HG02623 (cell line): ENCODE measurements at regions not wholly inside any gene's neighbourhood (a gene's known extent, or its start where the extent isn't known, plus 50 kb on each side); places are given as distances from the start of the nearest gene placed in this dataset.
"Not testable (repeated sequence)": the region's sequence is repeated elsewhere in the genome, so short reads cannot be mapped to it uniquely, and the experiment has no call there.

Experiments
- ATAC-seq: cut with Tn5 transposase; IDR thresholded peaks from one replicate; pipeline ENCODE4 v1.9.1; 2021; ENCODE audit warnings: moderate library complexity; ENCODE audit not compliant: unreplicated experiment

DNA sequence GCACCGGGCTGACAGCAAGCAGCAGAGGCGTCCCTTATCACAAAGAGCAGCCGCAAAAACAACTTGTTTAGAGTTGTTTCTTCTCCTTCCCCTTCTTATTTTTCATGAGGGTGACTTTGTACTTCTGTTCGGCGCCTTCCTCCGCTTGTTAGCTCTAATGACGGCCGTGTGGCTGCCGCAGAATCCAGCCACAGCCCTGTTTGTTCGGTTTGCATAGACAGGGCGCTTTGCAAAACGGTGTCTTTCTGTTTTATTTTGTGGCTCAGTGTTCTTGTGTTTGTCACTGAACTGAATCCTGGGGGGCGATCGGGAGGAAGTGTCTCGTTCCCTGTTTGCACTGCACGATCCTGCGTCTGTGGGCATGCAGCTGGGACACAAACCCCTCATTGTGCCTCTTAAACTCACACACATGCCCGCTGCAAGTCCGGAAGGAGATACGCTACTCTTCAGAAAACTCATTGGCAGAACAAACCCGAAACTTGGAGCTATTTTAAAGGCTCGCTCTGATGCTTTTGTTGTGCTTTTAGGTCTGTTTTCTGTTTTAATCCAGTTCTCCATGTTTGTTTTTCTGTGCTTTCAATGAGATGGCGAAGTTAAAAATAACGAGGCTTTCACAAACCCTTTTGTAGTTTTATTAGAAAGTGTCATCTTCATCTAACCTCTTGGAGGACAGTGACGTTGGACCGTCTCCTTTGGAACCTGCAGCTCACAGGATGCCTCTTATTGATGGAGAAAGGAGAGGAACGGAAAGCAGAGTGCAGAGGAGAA lies 213.9 kb downstream of the IRX2 start:
- ATAC-seq = no peak

- ATAC-seq = no peak
Measured at GRCh38 chr5:2536632-2537377, 214.7 kb downstream of the IRX2 start.

DNA sequence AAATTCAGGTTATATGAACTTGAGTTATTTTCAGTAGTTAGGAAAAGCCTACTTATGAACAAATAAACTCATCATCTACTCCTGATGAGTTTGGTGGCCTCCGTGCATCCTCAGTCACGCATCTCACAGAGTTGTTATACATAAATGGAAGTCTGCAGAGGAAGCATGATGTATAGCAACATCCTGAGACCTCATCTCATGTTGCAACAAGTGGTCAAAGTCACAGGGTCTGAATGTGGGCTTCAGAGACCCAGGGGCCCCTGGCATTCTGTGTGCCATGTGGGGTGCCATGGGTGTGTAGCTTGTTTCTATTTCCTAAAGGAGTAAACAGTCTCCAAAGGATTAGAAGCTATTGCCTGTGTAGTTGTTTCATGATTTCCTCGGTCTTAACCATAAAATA lies 216.5 kb downstream of the IRX2 start:
- ATAC-seq = no peak

- ATAC-seq = no peak
Measured at GRCh38 chr5:2534251-2534650, 217.2 kb downstream of the IRX2 start.

DNA sequence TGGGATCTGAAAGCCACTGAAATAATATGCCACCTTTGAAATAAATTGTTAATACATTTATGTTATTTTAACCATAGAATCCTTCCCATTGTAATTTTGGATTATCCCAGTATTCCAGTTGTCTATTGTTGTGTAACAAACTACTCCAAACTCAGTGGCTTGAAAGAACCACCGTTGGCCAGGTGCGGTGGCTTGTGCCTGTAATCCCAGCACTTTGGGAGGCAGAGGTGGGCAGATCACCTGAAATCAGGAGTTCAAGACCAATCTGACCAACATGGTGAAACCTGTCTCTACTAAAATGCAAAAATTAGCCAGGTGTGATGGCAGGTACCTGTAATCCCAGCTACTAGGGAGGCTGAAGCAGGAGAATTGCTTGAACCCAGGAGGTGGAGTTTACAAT lies 217.6 kb downstream of the IRX2 start:
- not testable (repeated sequence) for ATAC-seq

DNA sequence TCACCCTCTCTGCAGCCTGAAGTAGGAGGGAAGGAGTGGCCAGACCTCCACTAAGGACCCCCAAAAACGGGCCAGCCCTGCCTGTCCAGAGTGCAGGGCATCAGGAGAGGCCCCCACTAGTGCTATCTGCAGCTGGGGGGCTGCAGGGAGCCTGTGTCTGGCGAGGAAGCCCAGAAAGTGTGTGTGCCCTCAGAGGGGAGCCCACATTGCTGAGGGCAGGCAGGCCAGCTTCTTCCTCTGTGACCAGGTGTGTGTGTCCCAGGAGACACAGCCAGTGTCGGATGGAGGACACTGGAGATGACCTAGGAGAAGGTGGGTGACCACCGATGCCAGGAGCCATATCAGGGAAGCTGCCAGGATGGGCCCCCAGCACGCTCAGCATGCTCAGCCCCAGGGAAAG lies 218.7 kb downstream of the IRX2 start:
- ATAC-seq = no peak

DNA sequence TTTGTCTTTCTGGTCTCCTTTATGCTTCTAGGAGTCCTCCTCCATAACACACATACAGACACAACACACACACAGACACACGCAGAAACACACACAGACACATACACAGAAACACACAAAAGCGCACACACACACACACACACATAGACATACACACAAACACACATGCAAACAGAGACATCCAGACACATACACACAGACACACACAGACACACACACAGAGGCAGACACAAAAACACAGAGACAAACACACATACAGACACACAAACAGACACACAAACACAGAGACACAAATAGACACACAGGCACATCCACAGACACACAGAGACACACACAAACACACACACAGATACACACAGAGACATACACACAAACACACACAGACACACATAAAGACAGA lies 220.2 kb downstream of the IRX2 start:
- ATAC-seq = no peak

DNA sequence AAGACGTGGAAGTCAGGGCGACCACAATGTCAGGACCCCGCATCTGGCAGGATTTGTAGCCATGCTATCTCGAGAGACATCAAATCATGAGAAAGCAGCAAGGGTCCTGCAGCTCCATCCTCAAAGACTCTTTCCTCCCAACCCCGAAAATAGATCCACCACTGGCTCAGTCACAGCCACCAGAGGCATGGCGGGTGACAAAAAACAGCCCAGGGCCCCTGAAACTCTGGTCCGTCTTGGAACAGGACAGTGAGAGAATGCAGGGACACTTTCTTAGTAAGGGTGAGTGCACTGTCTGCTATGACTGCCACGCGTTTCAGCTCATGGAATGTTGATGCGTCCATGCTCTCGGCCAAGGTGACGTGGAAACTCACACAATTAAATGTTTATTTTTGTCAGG lies 220.9 kb downstream of the IRX2 start:
- ATAC-seq = no peak

DNA sequence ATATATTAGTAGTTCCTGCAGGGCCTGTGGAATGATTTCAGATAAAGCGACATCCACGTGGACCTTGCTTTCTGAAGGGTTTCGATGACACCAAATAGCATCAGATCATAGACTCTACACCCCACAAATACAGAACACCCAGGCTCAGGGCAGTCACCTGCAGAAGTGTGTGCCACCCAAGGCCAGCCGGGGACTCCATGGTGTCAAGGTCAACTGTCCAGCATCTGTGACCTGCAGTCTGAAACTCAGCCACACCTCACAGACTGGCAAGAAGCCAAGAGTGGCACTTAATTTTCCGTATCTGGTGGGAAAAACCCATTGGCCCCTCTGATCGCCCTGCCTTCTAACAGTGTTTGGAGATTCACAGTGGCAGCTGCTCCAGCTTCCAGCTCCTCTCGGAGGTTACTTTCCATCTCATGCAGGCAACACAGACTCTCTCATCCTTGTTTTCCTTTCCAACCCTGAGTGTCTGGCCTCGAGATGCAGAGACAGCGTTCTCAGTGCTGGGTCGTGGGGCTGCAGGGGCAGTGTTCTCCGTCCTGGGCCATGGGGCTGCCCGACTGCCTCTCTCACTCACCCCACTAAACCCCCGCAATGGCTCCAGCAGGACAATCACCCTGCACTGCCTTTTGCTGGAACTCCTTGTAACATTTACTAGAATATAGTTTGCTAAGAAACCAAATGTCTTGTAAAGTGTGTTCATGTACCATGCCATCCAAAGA lies 221.9 kb downstream of the IRX2 start:
- ATAC-seq = no peak

DNA sequence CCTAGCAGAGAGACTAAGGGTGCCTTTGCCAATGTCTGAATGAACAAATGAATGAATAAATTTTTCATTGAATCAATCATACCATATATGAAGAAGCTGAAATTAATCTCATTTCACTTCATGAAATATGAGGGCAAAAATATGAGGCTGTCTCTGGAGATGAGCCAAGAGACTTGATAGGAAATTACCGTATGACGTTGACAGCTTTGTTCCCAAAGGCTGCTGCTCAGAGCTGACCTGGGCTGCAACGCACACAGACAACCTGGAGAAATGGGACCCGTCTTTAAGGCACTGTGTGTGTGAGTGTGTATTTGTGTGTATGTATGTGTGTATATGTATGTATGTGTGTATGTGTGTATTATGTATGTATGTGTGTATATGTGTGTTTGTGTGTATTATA lies 226.1 kb downstream of the IRX2 start:
- no peak for ATAC-seq

DNA sequence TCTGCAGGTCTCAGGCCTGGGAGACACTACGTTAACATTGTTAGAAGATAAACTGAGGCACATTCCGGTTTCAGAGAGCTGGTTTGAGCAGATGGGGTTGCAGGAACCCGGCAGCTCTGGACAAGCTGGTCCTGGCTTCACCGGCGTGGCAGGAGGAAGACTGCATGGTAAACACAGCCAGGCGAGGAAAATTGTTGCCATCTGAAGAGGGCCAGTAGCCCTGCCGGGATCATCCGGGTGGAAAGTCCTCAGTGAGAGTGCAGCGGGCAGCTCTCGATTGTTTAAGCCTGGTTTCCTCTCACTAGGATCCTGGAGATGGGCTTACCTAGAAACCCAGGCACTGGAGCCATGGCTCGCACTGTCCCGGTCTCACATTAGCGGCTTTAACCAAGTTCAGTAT lies 226.9 kb downstream of the IRX2 start:
- ATAC-seq = no peak

DNA sequence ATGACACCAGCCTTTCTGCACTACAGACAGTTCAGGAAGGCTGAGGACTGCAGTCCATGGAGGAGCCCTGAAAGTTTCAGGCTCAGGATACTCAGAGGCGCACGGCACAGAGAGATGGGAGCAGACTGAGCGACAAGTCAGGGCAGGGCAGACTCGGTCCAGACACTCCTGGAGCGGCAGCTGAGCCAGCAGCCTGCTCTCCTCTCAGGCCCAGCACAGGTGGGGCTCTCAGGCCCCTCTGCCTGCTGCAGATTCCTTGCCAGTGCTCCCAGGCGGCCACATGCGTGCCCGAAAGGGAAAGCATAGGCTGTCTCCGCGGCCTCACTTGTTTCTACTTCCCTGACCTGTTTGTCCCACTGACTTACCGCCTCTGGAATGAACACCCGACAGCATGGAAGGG lies 228.3 kb downstream of the IRX2 start:
- no peak for ATAC-seq

GRCh38 chr5:2522372-2522771 lies 229.1 kb downstream of the IRX2 start:
- ATAC-seq = no peak

- ATAC-seq = no peak
Measured at GRCh38 chr5:2519153-2519552, 232.3 kb downstream of the IRX2 start.

GRCh38 chr5:2517451-2517850 lies 234.0 kb downstream of the IRX2 start:
- ATAC-seq = no peak

GRCh38 chr5:2515180-2515764 lies 236.2 kb downstream of the IRX2 start:
- ATAC-seq = no peak

DNA sequence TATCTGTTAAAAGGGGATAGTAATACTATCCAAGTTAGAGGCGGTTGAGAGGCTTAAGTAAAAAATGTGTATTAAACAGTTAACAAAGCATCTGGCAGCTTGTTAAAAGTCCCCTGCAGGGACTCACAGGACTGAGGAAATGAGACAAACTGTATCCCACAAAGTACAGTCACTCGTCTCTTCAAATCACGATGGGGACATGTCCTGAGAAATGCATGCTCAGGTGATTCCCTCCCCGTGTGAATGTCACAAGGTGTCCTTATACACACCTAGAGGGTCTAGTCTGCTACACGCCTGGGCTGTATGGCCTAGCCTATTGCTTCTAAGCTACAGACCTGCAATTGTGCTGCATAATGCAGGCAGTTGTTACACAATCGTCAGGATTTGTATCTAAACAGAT lies 237.0 kb downstream of the IRX2 start:
- no peak for ATAC-seq

- no peak for ATAC-seq
Measured at GRCh38 chr5:2511706-2512105, 239.8 kb downstream of the IRX2 start.

GRCh38 chr5:2511126-2511525 lies 240.4 kb downstream of the IRX2 start:
- no peak for ATAC-seq

- ATAC-seq = no peak
Measured at GRCh38 chr5:2509527-2509926, 241.9 kb downstream of the IRX2 start.

- ATAC-seq = no peak
Measured at GRCh38 chr5:2508514-2508913, 243.0 kb downstream of the IRX2 start.

DNA sequence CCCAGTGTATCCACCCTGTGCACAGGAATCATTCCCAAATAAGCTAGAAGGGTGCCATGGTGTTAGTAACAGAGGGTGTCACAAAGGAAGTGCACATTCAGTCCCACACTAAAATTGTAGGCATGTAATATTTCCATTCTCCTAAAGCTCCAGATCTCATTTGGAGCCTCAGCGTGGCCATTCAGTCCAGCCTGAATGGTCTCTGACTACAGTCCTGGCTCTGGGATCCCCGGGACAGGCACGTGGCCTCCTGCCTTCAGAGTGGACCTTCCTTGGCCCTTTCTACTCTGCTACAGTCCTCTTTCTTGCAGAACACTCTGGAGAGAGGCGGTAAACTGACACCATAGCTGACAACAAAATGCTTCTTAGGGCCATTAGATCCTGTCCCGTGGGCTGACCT lies 243.9 kb downstream of the IRX2 start:
- no peak for ATAC-seq
